HG02588 (cell line): ENCODE measurements at regions not wholly inside any gene's neighbourhood (a gene's known extent, or its start where the extent isn't known, plus 50 kb on each side); places are given as distances from the start of the nearest gene placed in this dataset.
"Not testable (repeated sequence)": the region's sequence is repeated elsewhere in the genome, so short reads cannot be mapped to it uniquely, and the experiment has no call there.

Experiments
- ATAC-seq: cut with Tn5 transposase; IDR thresholded peaks from one replicate; pipeline ENCODE4 v1.9.1; 2021; ENCODE audit warnings: mild to moderate bottlenecking, moderate library complexity; ENCODE audit not compliant: unreplicated experiment

DNA sequence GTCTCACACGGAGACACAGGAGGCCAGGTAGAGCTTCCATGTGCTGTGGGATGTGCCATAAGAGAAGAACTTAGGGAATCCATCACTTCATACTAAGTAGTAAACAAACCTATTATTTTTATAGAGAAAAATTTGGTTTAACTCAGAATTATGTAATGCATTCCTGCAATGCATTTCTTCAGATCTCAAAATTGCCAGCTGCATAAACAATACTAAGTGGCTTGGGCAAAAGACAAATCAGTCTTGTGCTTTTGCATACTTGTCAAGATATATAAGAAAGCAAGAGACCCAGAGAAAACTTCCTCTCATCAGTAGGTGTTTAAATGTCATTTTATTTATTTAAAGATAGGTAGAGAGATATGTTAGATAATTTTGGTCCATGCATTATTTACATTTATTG lies 382.1 kb upstream of the CTSO start:
- no peak for ATAC-seq

DNA sequence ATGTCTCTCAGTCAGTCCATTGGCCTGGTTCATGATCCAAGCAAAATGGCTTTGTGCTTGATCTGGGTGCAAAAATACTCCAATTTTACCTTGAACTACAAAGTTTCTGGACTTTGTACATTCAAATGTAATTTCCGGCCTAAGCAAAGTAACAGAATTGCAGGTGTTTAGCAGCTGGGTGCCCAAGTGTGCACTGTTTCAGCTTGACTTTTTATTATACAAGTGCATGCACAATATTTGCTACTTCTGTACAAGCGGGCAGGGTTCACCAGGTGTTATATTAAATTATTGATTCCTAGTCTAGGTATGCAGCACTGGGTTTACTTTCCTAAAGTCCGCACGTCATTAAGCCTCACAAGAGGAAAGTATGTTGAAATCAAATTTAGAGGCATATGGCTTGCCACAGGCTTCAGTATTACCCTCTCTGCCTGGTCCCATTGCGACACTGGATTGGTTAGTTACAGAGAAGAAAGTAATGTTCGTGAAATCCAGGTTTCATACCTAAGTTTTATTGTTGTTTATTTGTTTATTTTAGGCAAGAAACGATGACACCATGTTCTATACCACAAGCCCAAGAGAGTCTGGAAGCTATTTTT lies 376.9 kb upstream of the CTSO start:
- no peak for ATAC-seq

DNA sequence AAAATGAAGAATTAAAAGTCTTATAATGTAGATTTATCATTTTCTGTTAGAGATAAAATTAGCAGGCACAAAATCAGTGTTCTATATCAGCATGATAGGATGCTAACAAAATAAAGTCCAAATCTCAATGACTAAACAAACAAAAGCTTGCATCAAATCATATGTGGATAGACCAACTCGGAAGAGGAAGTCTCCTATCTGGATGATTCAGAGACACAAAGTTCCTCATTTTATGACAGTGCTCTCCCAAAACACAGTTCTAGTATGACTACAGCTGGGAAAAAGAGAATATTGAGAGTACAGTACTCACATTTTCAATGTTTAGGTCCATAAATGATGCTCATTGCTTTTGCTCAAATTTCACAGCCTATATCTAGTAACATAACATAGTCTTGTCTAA lies 376.1 kb upstream of the CTSO start:
- no peak for ATAC-seq

DNA sequence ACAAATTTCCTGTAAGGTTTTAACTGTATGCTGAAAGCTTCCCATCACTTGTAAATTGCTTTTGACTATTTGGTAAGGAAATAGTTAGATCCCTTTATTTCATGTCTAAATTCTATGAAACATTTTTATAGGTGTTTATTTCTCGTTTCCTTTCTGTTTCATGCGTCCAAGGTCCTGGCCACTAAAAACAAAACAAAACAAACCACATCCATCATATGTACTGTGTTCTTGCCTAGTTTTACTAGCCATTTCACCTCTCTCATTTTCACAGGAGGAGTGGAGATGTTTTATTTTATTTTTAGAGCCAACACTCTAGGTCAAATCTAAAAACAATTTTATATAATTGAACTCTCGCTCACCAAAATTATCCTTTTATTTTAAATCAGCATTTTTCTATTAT lies 375.2 kb upstream of the CTSO start:
- no peak for ATAC-seq

DNA sequence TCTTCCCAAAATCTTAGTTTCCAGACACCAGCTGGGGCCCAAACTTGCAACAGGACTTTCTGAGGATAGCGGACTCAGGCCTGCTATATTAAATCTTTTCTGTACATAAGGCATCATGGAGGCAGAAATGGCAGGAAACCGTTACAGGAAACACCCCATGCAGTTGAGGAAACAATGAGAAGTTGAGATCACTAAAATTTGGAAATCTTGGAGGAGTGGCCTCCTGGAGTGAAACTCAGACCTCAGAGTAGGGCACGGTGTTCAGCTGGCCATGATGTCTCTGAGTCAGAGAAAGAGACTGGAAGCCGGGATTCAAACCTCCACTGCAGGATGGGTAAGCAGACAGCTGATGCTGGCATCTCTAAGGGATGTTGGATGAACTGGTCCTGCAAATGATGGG lies 372.6 kb upstream of the CTSO start:
- ATAC-seq = no peak

DNA sequence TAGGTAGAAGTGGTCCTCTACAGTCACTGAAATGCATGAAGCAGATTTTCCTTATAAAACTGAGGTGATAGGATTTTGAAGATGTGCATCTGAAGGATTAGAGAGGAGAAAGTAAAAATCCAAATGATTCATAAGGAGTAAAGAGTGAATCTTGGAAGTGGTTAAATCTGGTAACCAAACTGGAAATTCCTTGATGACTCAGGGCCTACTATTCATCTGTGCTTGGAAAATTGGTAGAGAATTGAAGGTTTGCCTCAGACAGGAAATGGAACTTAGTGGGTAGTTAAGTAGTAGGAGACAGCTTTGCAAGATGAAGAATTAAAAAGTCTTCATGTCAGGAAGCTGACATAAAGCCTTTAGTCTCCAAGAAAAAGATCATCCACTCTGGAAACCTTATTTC lies 368.9 kb upstream of the CTSO start:
- no peak for ATAC-seq

DNA sequence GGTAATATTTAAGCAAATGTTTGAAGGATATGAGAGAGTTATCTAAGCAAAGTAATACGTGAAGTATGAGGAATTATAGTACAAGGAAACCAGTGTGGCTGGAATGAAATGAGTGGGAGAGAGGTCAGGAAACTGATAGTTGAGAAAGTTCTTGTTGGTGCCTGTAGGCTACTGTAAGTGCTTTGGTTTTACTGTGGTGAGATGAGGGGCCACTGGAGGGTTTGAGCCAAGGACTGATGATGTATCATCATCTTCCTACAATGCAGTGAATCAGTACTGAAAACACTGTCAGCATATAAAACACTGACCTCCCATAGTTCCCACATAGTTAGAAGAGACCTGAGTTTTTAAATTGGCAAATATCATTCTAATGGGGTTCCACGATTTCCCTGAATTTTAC lies 367.5 kb upstream of the CTSO start:
- no peak for ATAC-seq

DNA sequence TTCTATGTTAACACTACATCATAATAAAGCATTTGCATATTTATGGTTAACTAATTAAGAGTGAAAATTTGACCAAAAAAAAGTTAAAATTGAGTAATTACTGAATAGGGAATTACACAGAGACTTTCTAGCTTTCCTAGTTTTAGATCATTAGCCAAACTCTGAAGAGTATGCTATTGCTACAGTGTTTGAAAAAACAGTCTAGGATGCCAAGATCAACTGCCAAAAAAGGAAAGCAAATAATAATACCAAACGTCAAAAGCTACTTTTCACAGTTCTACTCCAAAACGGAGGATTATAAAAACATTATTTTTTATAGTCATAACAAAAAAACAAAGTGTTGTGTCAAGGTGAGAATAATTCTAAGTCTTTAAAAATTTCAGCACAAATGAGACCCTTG lies 359.8 kb upstream of the CTSO start:
- no peak for ATAC-seq

DNA sequence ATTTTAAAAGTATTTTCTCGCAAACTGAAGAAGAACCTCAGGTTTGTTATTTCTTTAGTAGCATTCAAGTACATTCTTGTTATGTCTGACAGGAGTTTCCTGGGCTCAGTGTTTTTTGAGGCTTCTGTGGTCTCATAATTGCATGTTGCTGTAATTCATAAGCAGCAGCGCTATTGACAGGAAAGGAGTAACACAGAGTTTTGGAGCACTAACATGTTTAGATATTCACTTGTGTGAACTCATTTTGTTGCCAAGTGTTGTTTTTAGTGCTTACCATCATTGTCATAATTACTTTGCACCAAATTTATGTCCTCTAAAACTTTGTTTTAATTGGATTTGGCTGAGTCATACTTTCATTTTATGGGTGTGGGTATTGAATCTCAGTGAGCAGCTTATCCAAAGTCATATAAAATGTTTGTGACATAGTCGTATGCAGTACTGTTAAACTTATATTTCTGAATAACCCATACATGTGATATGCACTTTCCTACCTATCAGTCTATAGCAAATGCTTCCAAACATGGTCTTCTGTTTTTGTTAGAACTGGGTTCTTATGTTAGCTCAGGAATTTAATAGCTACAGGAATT lies 358.7 kb upstream of the CTSO start:
- ATAC-seq = no peak

DNA sequence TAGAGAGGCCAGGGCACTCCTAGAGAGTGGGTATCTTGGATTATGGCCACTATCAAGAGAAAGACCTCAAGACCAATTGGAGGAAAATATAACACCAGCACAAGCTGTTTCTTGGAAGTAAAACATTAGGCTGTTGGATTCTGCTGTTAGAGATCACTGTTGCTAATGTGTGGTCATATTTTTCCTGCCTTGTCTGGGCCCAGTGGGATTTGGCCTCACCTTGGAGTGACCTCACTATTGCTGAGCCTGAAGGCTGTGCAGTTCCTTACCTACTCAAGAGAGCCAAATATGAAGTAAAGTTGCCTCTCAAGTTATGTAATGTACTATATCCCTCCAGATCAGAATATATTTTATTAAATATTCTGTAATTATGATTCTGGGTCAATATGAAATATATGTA lies 355.4 kb upstream of the CTSO start:
- no peak for ATAC-seq

DNA sequence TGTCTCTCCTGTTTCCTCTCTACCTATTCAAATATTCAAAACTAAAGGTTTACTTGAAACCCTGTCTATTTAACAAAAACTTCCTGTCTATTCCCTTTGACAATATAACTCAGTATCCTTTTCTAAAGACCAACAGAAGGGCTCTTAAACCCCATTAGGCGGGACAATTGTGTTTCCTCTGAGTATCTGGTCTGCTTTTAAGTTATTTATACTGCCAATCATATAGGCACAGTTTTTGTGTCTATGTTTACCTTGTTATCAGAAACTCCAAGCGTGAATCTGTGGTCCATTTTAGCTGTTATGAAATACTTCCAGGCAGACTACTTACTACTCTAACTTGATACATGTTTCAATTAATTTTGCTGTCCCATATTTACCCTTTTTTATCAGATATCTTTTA lies 350.0 kb upstream of the CTSO start:
- ATAC-seq = no peak

DNA sequence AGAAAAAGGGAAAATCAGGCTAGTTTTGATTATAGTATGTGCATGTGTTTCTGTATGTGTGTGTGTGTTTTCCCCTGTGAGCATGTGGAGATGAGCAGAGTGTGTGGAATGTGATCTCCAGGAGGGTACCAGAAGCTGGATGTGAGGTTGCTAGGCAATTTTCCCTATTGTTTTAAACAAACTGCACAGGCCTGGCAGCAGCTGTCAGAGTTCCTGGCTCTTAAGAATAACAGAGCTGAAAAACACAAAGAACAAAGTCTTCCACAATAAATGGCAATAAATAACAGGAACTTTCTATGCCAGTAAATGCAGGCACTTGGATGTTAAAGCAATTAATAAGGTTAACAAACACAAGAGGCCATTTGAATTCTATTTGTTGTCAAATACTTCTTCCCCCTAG lies 344.6 kb upstream of the CTSO start:
- ATAC-seq = no peak

DNA sequence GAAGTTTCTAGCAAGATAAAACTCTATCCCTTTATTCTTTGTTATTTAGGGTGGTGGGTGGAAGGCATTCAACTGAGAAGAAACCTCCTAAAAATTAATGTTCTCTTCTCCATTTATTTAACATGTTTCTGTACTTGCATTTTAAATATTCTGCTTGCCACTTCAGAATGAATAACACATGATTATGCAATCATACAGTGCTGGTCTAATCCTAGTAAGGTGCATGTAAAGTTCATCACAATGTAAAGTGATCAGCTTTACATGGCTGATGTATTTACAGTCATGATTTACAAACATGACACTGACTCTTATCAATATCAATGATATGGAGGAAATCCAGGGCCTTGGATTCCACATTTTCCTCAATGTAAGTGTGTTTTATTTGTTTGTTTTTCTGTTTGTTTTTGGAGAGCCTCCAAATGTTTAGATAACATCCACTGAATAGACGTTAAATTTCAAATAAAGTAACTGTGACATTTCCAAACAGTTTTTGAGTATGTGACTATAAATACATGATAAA lies 342.1 kb upstream of the CTSO start:
- no peak for ATAC-seq

DNA sequence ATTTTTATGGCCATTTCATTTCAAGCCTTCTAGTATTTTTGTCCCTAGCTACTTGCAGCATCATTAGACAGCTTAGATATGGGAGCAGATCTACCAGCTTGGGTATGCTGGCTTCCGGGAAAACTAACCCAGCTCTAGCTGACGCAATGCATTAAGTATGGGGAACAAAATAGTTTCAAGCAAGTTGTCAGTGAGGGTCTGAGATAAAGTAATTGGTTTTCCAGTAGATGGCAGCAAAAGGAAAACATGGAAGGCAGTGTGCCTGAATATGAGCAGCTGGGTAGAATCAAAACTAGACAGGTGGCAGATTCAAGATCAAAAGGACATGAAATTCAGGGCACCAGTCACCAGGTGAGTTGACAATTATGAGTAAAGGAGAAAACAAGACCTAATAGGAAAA lies 340.9 kb upstream of the CTSO start:
- no peak for ATAC-seq

DNA sequence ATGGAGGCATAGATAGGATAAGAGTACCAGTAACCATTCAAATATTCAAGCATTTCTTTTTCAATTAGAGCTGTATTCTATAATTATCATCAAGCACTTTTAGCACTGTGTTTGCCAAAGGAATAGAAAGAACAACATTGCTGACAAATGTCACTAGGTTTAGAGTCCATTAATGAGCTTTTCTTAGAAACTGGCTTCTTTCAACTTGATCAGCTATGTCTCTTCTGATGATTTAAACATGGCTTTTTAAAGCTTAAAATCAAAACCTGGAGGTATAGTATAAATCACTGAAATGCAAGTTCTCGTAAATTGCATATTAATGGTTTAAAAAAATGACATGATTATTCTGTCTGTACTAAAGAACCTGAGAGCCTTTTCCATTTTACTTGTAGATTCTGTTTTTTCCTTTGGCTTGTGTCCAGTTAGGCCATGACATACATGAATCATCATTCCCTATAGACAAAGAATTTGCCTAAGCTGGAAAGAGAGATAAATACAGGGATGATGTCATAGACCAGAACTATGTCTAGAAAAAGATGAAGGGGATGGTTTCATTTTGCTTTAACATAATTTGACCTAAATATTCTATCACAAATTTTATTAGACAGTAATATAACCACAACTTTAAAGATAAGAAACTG lies 340.1 kb upstream of the CTSO start:
- no peak for ATAC-seq

DNA sequence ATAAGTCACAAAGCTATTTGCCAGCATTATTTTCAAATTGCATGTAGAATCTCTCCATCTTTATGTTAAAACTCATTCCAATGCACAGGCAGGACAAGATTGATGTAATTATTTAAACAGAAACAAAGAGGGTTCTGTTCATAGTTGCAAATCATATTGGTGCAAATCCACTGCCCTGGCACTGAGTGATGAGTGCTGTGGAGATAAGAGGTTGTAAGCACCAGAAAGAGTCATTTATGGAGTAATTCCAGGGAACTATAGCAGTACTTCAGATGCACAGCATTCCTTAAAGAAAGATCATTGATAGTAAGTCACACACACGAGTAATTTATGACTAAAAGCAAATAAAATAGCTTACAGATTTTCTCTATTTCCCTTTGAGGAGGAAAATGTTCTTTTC lies 337.7 kb upstream of the CTSO start:
- ATAC-seq = no peak

DNA sequence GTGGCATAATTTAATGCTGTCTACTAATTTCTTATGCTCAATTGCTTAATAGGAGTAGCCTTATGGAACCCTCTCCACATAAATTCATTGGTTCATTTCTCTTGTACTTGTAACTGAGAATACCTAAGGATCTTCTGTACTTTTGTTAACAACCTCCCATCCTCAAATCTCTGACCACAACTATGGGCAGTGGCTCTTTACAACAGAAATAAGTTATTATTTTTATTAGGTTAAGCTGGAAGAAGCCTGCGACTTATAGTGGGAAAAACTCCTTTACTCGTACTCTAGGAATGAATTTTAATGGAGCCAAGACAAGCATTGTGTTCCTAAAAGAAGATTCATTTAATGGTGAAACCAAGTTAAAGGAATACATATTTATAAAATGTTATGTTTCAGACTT lies 337.1 kb upstream of the CTSO start:
- no peak for ATAC-seq

DNA sequence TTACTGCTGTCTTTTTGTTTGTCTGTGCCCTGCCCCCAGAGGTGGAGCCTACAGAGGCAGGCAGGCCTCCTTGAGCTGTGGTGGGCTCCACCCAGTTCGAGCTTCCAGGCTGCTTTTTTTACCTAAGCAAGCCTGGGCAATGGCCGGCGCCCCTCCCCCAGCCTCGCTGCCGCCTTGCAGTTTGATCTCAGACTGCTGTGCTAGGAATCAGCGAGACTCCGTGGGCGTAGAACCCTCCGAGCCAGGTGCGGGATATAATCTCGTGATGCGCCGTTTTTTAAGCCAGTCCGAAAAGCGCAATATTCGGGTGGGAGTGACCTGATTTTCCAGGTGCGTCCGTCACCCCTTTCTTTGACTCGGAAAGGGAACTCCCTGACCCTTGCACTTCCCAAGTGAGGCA lies 336.4 kb upstream of the CTSO start:
- not testable (repeated sequence) for ATAC-seq

DNA sequence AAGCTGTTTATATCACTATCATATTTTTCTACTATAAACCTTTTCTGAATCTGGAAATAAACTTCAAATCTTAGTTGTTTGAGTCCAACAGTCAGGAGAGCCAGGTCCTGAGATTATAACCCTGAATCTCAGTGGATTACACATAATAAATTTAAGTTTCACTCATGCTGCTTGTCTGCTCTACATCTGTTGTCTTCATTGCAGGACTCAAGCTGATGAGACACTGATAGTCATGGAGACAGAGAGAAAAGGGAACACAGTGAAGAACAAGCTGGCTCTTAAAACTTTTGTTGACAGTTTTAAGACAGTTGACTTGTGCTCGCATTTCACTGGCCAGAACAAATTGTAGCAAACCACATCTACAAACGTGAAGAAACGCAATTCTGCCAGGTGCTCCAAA lies 327.0 kb upstream of the CTSO start:
- no peak for ATAC-seq

DNA sequence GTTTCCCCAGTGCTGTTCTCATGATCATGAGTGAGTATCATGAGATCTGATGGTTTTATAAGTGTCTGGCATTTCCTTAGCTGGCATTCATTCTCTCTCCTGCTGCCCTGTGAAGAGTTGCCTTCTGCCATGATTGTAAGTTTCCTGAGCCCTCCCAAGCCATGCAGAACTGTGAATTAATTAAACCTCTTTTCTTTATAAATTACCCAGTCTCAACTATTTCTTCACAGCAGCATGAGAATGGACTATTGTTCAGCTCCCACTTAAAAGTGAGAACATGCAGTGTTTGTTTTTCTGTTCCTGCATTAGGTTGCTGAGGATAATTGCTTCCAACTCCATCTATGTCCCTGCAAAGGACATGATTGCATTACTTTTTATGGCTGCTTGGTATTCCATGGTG lies 311.7 kb upstream of the CTSO start:
- ATAC-seq = no peak

DNA sequence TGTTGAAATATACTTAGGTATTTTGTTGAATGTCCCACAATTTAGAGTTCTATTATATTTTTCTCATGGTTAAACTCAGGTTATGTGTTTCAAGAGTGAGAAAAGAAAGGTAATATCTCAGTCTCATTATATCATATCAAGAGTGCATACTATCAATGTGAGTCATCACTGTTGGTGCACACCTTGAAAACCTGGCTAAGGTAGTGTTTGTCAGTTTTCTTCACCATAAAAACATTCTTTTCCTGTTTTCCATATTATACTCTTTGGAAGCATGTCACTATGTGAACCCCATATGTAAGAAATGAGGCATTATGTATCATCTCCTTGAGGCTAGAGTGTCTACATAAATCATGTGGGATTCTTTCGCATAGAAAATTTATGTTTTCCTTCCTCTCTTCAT lies 307.6 kb upstream of the CTSO start:
- no peak for ATAC-seq

DNA sequence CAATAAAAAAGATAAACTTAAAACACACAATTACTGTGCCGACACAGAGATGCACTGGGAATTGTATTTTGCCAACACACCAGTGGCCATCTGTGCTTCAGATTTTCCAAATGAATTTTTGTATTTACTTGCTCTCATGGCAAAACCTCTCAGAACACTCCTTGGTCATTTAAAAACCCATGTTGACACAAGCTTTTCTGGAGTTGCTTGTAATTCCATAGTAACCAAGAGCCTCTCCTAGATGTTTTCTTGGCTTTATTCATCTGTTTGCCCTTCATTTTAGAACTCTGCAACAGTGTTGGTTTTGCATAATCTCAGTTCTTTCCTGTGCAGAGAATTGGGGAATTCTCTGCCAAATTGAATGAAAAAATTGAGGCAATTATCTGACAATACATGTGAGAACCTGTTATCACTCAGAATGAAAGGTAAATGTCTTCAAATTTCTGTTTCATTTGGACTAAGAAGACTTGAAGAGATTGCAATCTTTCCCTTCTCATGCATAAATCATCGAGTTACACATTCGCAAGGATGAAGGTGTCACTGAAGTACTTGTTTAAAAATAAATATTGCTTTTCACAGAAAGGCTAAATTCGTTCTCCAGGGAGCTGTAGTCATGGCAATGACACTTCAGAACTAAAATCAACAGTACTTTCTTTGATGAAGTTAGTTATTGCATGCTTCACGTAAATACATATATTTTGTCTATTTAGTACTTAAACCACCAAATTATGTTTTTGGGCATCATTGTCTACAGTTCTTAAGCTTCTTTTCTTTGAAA lies 301.8 kb upstream of the CTSO start:
- no peak for ATAC-seq
